ENCODE measurements at regions not wholly inside any gene's neighbourhood (a gene's known extent, or its start where the extent isn't known, plus 50 kb on each side); places are given as distances from the start of the nearest gene placed in this dataset.
"Not testable (repeated sequence)": the region's sequence is repeated elsewhere in the genome, so short reads cannot be mapped to it uniquely, and the experiment has no call there.

DNA sequence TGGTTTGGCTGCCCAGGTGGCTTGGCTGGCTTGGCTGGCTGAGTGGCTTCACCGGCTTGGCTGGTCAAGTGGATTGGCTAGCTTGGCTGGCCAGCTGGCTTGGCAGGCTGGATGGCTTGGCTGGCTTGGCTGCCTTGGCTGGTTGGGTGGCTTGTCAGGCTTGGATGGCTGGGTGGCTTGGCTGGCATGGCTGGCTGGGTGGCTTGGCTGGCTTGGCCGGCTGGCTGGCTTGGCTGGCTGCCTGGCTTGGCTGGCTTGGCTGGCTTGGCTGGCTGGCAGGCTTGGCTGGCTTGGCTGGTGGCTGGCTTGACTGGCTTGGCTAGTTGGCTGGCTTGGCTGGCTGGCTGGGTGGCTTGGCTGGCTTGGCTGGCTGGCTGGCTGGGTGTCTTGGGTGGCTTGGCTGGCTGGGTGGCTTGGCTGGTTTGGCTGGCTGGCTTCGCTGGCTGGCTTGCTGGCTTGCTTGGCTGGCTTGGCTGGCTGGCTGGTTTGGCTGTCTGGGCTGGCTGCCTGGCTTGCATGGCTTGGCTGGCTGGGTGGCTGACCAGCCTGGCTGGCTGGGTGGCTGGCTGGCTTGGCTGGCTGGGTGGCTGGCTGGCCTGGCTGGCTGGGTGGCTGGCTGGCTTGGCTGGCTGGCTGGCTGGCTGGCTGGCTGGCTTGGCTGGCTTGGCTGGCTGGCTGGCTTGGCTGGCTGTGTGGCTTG is 130.4 kb upstream of the FAM72C start:
- not testable (repeated sequence) for H4K91ac ChIP-seq (ENCODE audit: low read depth, low read length, poor library complexity); H3K9ac ChIP-seq (ENCODE audit: low read depth, low read length, poor library complexity); H3K4me2 ChIP-seq (ENCODE audit: insufficient read depth, low read length, poor library complexity, severe bottlenecking); DNase-seq (ENCODE audit: low spot score); H2BK12ac ChIP-seq (ENCODE audit: low read length); H2AFZ ChIP-seq (ENCODE audit: low read length); H2BK15ac ChIP-seq (ENCODE audit: low read length); H3K79me1 ChIP-seq (ENCODE audit: low read depth, low read length); H3K27ac ChIP-seq (replicated peaks; ENCODE audit: low read length); H3K4ac ChIP-seq (ENCODE audit: low read length); H3K9me3 ChIP-seq (replicated peaks in 1 of 2; ENCODE audit: control insufficient read depth in 2 of 2, insufficient read depth in 1 of 2, low read depth in 1 of 2, low read length in 2 of 2); H3K4me3 ChIP-seq (ENCODE audit: low read length in 2 of 2); H2BK120ac ChIP-seq (ENCODE audit: low read depth, low read length); H3K27me3 ChIP-seq (ENCODE audit: control insufficient read depth in 3 of 3, insufficient read depth in 3 of 3, low read depth in 1 of 3, low read length in 3 of 3); H3K4me1 ChIP-seq (ENCODE audit: control insufficient read depth in 2 of 2, insufficient read depth in 1 of 2, low read depth in 1 of 2, low read length in 2 of 2); H3K36me3 ChIP-seq (replicated peaks in 1 of 2; ENCODE audit: control insufficient read depth in 2 of 2, insufficient read depth in 2 of 2, low read length in 2 of 2)
- no CpG with 5 or more reads among the region's 3 CpGs for WGBS, 2 donors (ENCODE audit: extremely low coverage in 2 of 2, insufficient read length in 2 of 2, insufficient replicate concordance in 1 of 2)
- peak overlapping the region; percentile 91 for H3K18ac ChIP-seq (ENCODE audit: low read length)
- H3K23ac ChIP-seq (ENCODE audit: low read depth, low read length, poor library complexity): peak overlapping the region; percentile 91
- H2BK5ac ChIP-seq (ENCODE audit: low read length): peak overlapping the region; percentile 66
- H2AK5ac ChIP-seq (ENCODE audit: low read depth, low read length): peak overlapping the region; percentile 92
- H3K14ac ChIP-seq (ENCODE audit: low read length): peak overlapping the region; percentile 98
- H4K8ac ChIP-seq (ENCODE audit: low read depth, low read length): peak overlapping the region; percentile 96

DNA sequence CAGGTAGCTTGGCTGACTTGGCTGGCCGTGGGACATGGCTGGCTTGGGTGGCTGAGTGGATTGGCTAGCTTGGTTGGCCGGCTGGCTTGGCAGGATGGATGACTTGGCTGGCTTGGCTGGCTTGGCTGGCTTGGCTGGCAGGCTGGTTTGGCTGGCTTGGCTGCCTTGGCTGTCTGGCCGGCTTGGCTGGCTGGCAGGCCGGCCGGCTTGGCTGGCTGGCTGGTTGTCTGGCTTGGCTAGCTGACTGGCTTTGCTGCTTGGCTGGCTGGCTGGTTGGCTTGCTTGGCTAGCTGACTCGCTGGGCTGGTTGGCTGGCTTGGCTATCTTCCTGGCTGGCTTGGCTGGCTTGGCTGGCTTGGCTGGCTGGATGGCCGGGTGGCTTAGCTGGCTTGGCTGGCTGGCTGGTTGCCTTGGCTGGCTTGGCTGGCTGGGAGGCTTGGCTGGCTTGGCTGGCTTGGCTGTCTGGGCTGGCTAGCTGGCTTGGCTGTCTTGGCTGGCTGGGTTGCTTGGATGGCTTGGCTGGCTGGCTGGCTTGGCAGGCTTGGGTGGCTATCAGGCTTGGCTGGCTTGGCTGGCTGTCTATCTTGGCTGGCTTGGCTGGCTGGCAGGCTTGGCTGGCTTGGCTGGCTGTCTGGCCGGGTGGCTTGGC is 129.7 kb upstream of the FAM72C start:
- Histone ChIP-seq H3K23ac (ENCODE audit: low read depth, low read length, poor library complexity) (peak overlapping the region; percentile 91), H3K9ac (ENCODE audit: low read depth, low read length, poor library complexity) (peak overlapping the region; percentile 44), H3K36me3 (replicated peaks in 1 of 2; ENCODE audit: control insufficient read depth in 2 of 2, insufficient read depth in 2 of 2, low read length in 2 of 2) (no peaks in the 10 kb centered on the region), H2BK120ac (ENCODE audit: low read depth, low read length) (peak overlapping the region; percentile 87), H4K8ac (ENCODE audit: low read depth, low read length) (peak overlapping the region; percentile 96), H2AFZ (ENCODE audit: low read length) (no peak overlapping the region), H2BK12ac (ENCODE audit: low read length) (peak overlapping the region; percentile 22), H3K4ac (ENCODE audit: low read length) (no peak overlapping the region), H3K14ac (ENCODE audit: low read length) (peak overlapping the region; percentile 98), H3K4me3 (ENCODE audit: low read length in 2 of 2) (no peak overlapping the region), H2BK5ac (ENCODE audit: low read length) (peak overlapping the region; percentile 66), H3K9me3 (replicated peaks in 1 of 2; ENCODE audit: control insufficient read depth in 2 of 2, insufficient read depth in 1 of 2, low read depth in 1 of 2, low read length in 2 of 2) (peaks cover 0 to 9% of the 10 kb centered on the region in 2 donors), H3K27me3 (ENCODE audit: control insufficient read depth in 3 of 3, insufficient read depth in 3 of 3, low read depth in 1 of 3, low read length in 3 of 3) (no peaks in the 10 kb centered on the region), H4K91ac (ENCODE audit: low read depth, low read length, poor library complexity) (peak overlapping the region; percentile 72), H2AK5ac (ENCODE audit: low read depth, low read length) (peak overlapping the region; percentile 92), H3K27ac (replicated peaks; ENCODE audit: low read length) (no peak overlapping the region), H3K4me1 (ENCODE audit: control insufficient read depth in 2 of 2, insufficient read depth in 1 of 2, low read depth in 1 of 2, low read length in 2 of 2) (no peaks in the 10 kb centered on the region), H3K4me2 (ENCODE audit: insufficient read depth, low read length, poor library complexity, severe bottlenecking) (no peak overlapping the region), H3K18ac (ENCODE audit: low read length) (peak overlapping the region; percentile 91), H2BK15ac (ENCODE audit: low read length) (peak overlapping the region; percentile 58), H3K79me1 (ENCODE audit: low read depth, low read length) (peaks cover 7% of the 10 kb centered on the region)
- no peak for DNase-seq (ENCODE audit: low spot score)
- WGBS, 2 donors (ENCODE audit: extremely low coverage in 2 of 2, insufficient read length in 2 of 2, insufficient replicate concordance in 1 of 2): no CpG with 5 or more reads among the region's 8 CpGs

DNA sequence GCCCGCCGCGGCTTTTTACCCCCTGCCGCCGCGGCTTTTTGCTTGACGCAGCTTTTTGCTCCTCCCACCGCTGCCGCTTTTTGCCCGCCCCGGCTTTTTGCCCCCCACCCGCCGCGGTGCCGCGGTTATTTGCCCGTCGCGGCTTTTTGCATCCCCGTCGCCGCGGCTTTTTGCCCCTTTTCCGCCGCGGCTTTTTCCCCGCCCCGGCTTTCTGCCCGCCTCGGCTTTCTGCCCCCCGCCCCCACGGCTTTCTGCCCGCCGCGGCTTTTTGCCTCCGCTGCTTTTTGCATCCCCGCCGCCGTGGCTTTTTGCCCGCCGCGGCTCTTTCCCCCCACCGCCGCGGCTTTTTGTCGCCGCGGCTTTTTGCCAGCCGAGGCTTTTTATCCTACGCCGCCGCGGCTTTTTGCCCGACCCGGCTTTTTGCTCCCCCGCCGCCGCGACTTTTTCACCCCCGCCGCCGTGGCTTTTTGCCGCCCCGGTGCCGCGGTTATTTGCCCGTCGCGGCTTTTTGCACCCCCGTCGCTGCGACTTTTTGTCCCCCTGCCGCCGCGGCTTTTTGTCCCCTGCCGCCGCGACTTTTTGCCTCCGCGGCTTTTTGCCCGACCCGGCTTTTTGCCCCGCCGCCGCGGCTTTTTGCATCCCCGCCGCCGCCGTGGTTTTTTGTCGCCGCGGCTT is 105.5 kb upstream of the FAM72C start:
- H3K4me2 ChIP-seq (ENCODE audit: insufficient read depth, low read length, poor library complexity, severe bottlenecking): peak overlapping the region; percentile 18
- H3K27me3 ChIP-seq (ENCODE audit: control insufficient read depth in 3 of 3, insufficient read depth in 3 of 3, low read depth in 1 of 3, low read length in 3 of 3); H2BK120ac ChIP-seq (ENCODE audit: low read depth, low read length); H3K9me3 ChIP-seq (replicated peaks in 1 of 2; ENCODE audit: control insufficient read depth in 2 of 2, insufficient read depth in 1 of 2, low read depth in 1 of 2, low read length in 2 of 2); DNase-seq (ENCODE audit: low spot score); H3K23ac ChIP-seq (ENCODE audit: low read depth, low read length, poor library complexity); H2BK12ac ChIP-seq (ENCODE audit: low read length); H3K36me3 ChIP-seq (replicated peaks in 1 of 2; ENCODE audit: control insufficient read depth in 2 of 2, insufficient read depth in 2 of 2, low read length in 2 of 2); H3K9ac ChIP-seq (ENCODE audit: low read depth, low read length, poor library complexity); H3K14ac ChIP-seq (ENCODE audit: low read length); H3K27ac ChIP-seq (replicated peaks; ENCODE audit: low read length); H3K79me1 ChIP-seq (ENCODE audit: low read depth, low read length); H3K4me1 ChIP-seq (ENCODE audit: control insufficient read depth in 2 of 2, insufficient read depth in 1 of 2, low read depth in 1 of 2, low read length in 2 of 2); H3K18ac ChIP-seq (ENCODE audit: low read length); H4K91ac ChIP-seq (ENCODE audit: low read depth, low read length, poor library complexity); H2BK15ac ChIP-seq (ENCODE audit: low read length); H2BK5ac ChIP-seq (ENCODE audit: low read length); H3K4ac ChIP-seq (ENCODE audit: low read length); H4K8ac ChIP-seq (ENCODE audit: low read depth, low read length); H2AK5ac ChIP-seq (ENCODE audit: low read depth, low read length): not testable (repeated sequence)
- peak overlapping the region in 1 of 2 donors; percentile 47 for H3K4me3 ChIP-seq (ENCODE audit: low read length in 2 of 2)
- H2AFZ ChIP-seq (ENCODE audit: low read length): peak overlapping the region; percentile 84
- WGBS, 2 donors (ENCODE audit: extremely low coverage in 2 of 2, insufficient read length in 2 of 2, insufficient replicate concordance in 1 of 2): no CpG with 5 or more reads among the region's 93 CpGs

DNA sequence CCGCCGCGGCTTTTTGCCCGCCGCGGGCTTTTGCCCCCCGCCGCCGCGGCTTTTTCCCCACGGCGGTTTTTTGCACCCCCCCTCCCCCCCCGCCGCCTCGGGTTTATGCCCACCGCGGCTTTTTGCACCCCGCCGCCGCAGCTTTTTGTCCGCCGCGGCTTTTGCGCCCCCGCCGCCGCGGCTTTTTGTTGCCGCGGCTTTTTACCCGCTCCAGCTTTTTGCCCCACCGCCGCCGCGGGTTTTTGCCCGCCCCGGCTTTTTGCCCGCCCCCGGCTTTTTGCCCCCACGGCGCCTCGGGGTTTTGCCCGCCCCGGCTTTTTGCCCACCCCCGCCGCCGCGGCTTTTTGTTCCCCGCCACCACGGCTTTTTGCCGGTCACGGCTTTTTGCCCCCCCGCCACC is 104.9 kb upstream of the FAM72C start:
- no CpG with 5 or more reads among the region's 53 CpGs for WGBS, 2 donors (ENCODE audit: extremely low coverage in 2 of 2, insufficient read length in 2 of 2, insufficient replicate concordance in 1 of 2)
- H3K4me3 ChIP-seq (ENCODE audit: low read length in 2 of 2): peak overlapping the region in 1 of 2 donors; percentile 47

More for the DNA sequence above, 104.9 kb upstream of the FAM72C start:
- H2BK120ac ChIP-seq (ENCODE audit: low read depth, low read length); H3K27ac ChIP-seq (replicated peaks; ENCODE audit: low read length); H3K18ac ChIP-seq (ENCODE audit: low read length); H4K8ac ChIP-seq (ENCODE audit: low read depth, low read length); H3K4me2 ChIP-seq (ENCODE audit: insufficient read depth, low read length, poor library complexity, severe bottlenecking); H2BK15ac ChIP-seq (ENCODE audit: low read length); H3K79me1 ChIP-seq (ENCODE audit: low read depth, low read length); H3K4ac ChIP-seq (ENCODE audit: low read length); H3K14ac ChIP-seq (ENCODE audit: low read length); H3K36me3 ChIP-seq (replicated peaks in 1 of 2; ENCODE audit: control insufficient read depth in 2 of 2, insufficient read depth in 2 of 2, low read length in 2 of 2); H3K23ac ChIP-seq (ENCODE audit: low read depth, low read length, poor library complexity); H2BK5ac ChIP-seq (ENCODE audit: low read length); H3K27me3 ChIP-seq (ENCODE audit: control insufficient read depth in 3 of 3, insufficient read depth in 3 of 3, low read depth in 1 of 3, low read length in 3 of 3); H3K9ac ChIP-seq (ENCODE audit: low read depth, low read length, poor library complexity); H2BK12ac ChIP-seq (ENCODE audit: low read length); H3K9me3 ChIP-seq (replicated peaks in 1 of 2; ENCODE audit: control insufficient read depth in 2 of 2, insufficient read depth in 1 of 2, low read depth in 1 of 2, low read length in 2 of 2); H4K91ac ChIP-seq (ENCODE audit: low read depth, low read length, poor library complexity); H2AK5ac ChIP-seq (ENCODE audit: low read depth, low read length); H2AFZ ChIP-seq (ENCODE audit: low read length); H3K4me1 ChIP-seq (ENCODE audit: control insufficient read depth in 2 of 2, insufficient read depth in 1 of 2, low read depth in 1 of 2, low read length in 2 of 2); DNase-seq (ENCODE audit: low spot score): not testable (repeated sequence)

All from neuronal stem cell (in vitro differentiated cells).